Liver (tissue), 3 donors: ENCODE measurements at regions not wholly inside any gene's neighbourhood (a gene's known extent, or its start where the extent isn't known, plus 50 kb on each side); places are given as distances from the start of the nearest gene placed in this dataset.

Experiments
- ATF3 ChIP-seq: IDR thresholded peaks from 2 replicates; pipeline ENCODE4 v1.6.1; 2016; ENCODE audit warnings: antibody characterized with exemption
- EGR1 ChIP-seq, 2 donors: IDR thresholded peaks; 2 replicates each; pipeline ENCODE4 v1.6.1; 2016 to 2018; ENCODE audit warnings: antibody characterized with exemption in 2 of 2, low read depth in 2 of 2
- JUND ChIP-seq, 2 donors: IDR thresholded peaks; 2 replicates each; pipeline ENCODE4 v1.6.1; 2016; ENCODE audit warnings: antibody characterized with exemption in 2 of 2
- MAX ChIP-seq: IDR thresholded peaks from 2 replicates; pipeline ENCODE4 v1.6.1; 2016; ENCODE audit warnings: antibody characterized with exemption
- RAD21 ChIP-seq, 2 donors: IDR thresholded peaks; 2 replicates each; pipeline ENCODE4 v1.6.1; 2016; ENCODE audit warnings: antibody characterized with exemption in 2 of 2, mild to moderate bottlenecking in 2 of 2
- SP1 ChIP-seq: IDR thresholded peaks from 2 replicates; pipeline ENCODE4 v1.6.1; 2018; ENCODE audit warnings: antibody characterized with exemption, mild to moderate bottlenecking
- TAF1 ChIP-seq: conservative IDR thresholded peaks from 2 replicates; pipeline ENCODE4 v1.6.1; 2016; ENCODE audit warnings: antibody characterized with exemption, mild to moderate bottlenecking
- YY1 ChIP-seq: IDR thresholded peaks from 2 replicates; pipeline ENCODE4 v1.6.1; 2016; ENCODE audit warnings: antibody characterized with exemption, mild to moderate bottlenecking
- TF ChIP-seq, protein P1 (sequence below): IDR thresholded peaks from 2 replicates; pipeline ENCODE4 v1.6.1; 2016; ENCODE audit warnings: antibody characterized with exemption, mild to moderate bottlenecking
- TF ChIP-seq, protein P2 (sequence below): fragments of 150-350 bp; IDR thresholded peaks from 2 replicates; pipeline ENCODE4 v1.5.1; 2017; ENCODE audit warnings: improper control_type of control experiment, low read depth, low read length; ENCODE audit not compliant: missing input control
- donor health status: healthy.
- donor health status: healthy.

DNA sequence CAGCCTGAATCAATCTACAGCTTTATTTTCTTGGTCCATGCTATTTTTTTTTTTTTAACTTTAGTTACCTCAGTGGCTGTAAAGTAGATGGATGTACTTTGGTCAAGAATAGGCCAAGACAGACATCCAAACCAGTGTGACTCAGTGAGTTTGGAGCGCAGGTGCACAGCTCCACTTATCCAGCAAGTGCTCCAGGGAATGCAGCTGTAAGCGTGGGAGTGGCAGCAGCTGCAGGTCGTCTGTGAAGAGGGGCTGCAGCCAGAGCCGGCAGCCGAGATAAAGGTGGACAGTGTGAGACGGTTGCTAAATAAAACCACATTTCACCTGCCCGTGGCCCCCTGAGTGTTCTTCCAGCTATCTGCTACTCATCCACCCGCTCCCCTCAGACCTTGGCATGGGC lies 1018.7 kb downstream of the AACS start:
- TF ChIP-seq, protein P1, sequence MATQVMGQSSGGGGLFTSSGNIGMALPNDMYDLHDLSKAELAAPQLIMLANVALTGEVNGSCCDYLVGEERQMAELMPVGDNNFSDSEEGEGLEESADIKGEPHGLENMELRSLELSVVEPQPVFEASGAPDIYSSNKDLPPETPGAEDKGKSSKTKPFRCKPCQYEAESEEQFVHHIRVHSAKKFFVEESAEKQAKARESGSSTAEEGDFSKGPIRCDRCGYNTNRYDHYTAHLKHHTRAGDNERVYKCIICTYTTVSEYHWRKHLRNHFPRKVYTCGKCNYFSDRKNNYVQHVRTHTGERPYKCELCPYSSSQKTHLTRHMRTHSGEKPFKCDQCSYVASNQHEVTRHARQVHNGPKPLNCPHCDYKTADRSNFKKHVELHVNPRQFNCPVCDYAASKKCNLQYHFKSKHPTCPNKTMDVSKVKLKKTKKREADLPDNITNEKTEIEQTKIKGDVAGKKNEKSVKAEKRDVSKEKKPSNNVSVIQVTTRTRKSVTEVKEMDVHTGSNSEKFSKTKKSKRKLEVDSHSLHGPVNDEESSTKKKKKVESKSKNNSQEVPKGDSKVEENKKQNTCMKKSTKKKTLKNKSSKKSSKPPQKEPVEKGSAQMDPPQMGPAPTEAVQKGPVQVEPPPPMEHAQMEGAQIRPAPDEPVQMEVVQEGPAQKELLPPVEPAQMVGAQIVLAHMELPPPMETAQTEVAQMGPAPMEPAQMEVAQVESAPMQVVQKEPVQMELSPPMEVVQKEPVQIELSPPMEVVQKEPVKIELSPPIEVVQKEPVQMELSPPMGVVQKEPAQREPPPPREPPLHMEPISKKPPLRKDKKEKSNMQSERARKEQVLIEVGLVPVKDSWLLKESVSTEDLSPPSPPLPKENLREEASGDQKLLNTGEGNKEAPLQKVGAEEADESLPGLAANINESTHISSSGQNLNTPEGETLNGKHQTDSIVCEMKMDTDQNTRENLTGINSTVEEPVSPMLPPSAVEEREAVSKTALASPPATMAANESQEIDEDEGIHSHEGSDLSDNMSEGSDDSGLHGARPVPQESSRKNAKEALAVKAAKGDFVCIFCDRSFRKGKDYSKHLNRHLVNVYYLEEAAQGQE, result no peak
- TF ChIP-seq SP1 (no peak), MAX (no peak), ATF3 (no peak), YY1 (no peak), RAD21 (IDR thresholded peaks at IDR 0.05) (no peak), TAF1 (no peak), JUND (IDR thresholded peaks at IDR 0.05) (no peak), EGR1 (IDR thresholded peaks at IDR 0.05; ENCODE audit: low read depth in 2 of 2) (no peak)
- TF ChIP-seq, protein P2, sequence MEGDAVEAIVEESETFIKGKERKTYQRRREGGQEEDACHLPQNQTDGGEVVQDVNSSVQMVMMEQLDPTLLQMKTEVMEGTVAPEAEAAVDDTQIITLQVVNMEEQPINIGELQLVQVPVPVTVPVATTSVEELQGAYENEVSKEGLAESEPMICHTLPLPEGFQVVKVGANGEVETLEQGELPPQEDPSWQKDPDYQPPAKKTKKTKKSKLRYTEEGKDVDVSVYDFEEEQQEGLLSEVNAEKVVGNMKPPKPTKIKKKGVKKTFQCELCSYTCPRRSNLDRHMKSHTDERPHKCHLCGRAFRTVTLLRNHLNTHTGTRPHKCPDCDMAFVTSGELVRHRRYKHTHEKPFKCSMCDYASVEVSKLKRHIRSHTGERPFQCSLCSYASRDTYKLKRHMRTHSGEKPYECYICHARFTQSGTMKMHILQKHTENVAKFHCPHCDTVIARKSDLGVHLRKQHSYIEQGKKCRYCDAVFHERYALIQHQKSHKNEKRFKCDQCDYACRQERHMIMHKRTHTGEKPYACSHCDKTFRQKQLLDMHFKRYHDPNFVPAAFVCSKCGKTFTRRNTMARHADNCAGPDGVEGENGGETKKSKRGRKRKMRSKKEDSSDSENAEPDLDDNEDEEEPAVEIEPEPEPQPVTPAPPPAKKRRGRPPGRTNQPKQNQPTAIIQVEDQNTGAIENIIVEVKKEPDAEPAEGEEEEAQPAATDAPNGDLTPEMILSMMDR, result no peak
